Ectodermal cell (in vitro differentiated cells): ENCODE measurements at regions not wholly inside any gene's neighbourhood (a gene's known extent, or its start where the extent isn't known, plus 50 kb on each side); places are given as distances from the start of the nearest gene placed in this dataset.

ENCODE experiments used
- H3K27ac ChIP-seq: 2 replicates; pipeline ENCODE4 v1.7.0; 2013; ENCODE audit warnings: mild to moderate bottlenecking, low read depth, low read length; ENCODE audit not compliant: insufficient read depth, poor library complexity, severe bottlenecking
- H3K27me3 ChIP-seq: 2 replicates; pipeline ENCODE4 v1.7.0; 2013; ENCODE audit warnings: mild to moderate bottlenecking, low read length; ENCODE audit not compliant: insufficient read depth, control insufficient read depth, poor library complexity, severe bottlenecking
- H3K36me3 ChIP-seq: one replicate; pipeline ENCODE4 v1.7.0; 2013; ENCODE audit warnings: low read length; ENCODE audit not compliant: control insufficient read depth, insufficient read depth
- H3K4me1 ChIP-seq: one replicate; pipeline ENCODE4 v1.7.0; 2013; ENCODE audit warnings: low read length; ENCODE audit not compliant: control insufficient read depth, insufficient read depth
- H3K4me3 ChIP-seq: 2 replicates; pipeline ENCODE4 v1.7.0; 2013; ENCODE audit warnings: low read depth, low read length, control low read depth; ENCODE audit not compliant: insufficient read depth
- H3K9me3 ChIP-seq: 2 replicates; pipeline ENCODE4 v1.7.0; 2013; ENCODE audit warnings: mild to moderate bottlenecking, low read length, moderate library complexity; ENCODE audit not compliant: control insufficient read depth
- WGBS, 2 experiments: methylation state at CpG; one replicate each; pipeline ENCODE4 v1.1.7; 2013; ENCODE audit warnings: missing lambda C conversion rate in 2 of 2; 5-methylcytosine and 5-hydroxymethylcytosine counted together

GRCh38 chr6:67897998-67898607, 737.0 kb upstream of the ADGRB3 start:
- no peaks in the 10 kb centered on the region for H3K4me1 ChIP-seq
- no peaks in the 10 kb centered on the region for H3K27me3 ChIP-seq
- no peak overlapping the region for H3K4me3 ChIP-seq
- H3K27ac ChIP-seq = no peak overlapping the region
- H3K9me3 ChIP-seq = no peaks in the 10 kb centered on the region
- no peaks in the 10 kb centered on the region for H3K36me3 ChIP-seq
- WGBS, 2 experiments = 86 to 88% methylated on average over 6 to 7 of the region's 7 CpGs

DNA sequence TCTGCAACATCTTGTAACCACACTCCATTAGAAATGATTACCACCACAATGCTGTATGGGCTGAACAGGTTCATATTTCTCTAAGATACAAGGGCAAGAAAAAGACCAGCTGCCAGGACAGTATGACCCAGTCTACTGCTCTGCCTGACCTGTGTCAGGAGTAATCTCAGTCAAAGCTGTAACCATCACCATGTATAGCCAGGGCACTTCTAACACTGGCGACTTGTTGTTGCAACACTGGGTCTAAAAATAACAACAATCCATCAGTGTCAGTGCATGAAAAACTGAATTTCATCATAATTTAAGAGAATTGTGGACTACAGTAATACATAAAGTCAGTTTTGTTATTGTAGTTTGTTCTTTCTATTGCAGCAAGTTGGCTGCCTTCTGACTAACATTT, 738.6 kb upstream of the ADGRB3 start:
- no peaks in the 10 kb centered on the region for H3K27me3 ChIP-seq
- H3K36me3 ChIP-seq = no peaks in the 10 kb centered on the region
- H3K4me3 ChIP-seq = no peak overlapping the region
- no peaks in the 10 kb centered on the region for H3K4me1 ChIP-seq
- H3K9me3 ChIP-seq = no peaks in the 10 kb centered on the region
- H3K27ac ChIP-seq = no peak overlapping the region
- WGBS, 2 experiments = 44 to 46% methylated on average over 1 of the region's 1 CpG

- Histone ChIP-seq H3K4me3 (no peak overlapping the region), H3K36me3 (no peaks in the 10 kb centered on the region), H3K4me1 (no peaks in the 10 kb centered on the region), H3K27ac (no peak overlapping the region), H3K27me3 (no peaks in the 10 kb centered on the region), H3K9me3 (no peaks in the 10 kb centered on the region)
- WGBS, 2 experiments = 92 to 94% methylated on average over 2 of the region's 2 CpGs
Observed at GRCh38 chr6:67889682-67889995, 745.4 kb upstream of the ADGRB3 start.

DNA sequence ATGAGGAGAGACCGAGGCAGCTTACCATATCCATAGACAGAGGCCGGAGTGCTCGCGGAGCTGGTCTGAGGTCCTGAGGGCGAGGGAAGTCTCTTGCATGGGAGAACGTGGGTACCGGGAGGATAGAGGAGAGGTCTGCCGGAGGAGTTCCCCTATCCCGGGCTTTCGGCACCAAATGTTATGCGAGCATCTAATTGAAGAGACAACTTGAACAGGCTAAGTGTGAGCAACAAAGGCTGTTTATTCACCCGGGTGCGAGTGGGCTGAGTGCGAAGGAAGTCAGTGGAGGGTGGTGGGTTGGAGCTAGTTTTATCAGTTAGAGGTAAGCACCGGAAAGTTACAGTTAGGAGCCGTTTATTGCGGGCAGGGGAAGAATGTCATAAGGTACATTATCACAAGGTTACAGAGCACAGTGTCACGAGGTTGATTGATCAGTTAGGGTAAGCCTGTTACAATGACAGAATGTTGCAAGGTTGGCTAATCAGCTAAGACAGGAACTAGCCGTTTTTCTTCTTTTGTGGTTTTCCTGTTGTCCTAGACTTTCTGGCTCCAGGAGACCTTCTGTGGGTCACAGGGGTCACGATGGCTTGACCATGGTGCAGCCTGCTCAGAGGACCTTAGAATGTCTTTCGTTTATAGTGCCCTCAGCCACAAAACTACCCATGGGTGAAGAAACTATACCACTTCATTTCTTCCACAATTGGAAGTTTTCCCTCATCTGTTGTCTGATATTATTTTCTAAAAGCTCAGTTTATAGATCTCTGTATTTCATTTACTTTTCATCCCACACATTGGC, 746.0 kb upstream of the ADGRB3 start:
- no peaks in the 10 kb centered on the region for H3K36me3 ChIP-seq
- no peaks in the 10 kb centered on the region for H3K4me1 ChIP-seq
- H3K27me3 ChIP-seq = no peaks in the 10 kb centered on the region
- 94 to 96% methylated on average over 21 of the region's 21 CpGs for WGBS, 2 experiments
- no peak overlapping the region for H3K27ac ChIP-seq
- H3K9me3 ChIP-seq = no peaks in the 10 kb centered on the region
- no peak overlapping the region for H3K4me3 ChIP-seq

DNA sequence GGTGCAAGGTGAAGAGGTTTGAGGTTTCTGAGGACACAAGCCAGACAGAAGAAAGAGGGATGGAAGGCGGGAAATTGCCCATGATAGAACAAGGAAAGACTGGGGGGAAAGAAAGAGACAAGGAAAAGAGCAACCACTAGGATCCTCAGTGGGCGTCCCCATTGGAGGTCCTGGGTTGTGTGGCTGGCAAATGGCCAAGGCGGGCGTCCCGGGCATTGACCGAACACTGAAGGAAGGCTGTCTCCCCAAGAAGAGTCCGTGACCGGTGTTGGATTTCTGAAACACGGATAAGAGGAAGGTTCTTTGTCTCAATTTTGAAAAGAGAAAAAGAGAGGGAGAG, 746.6 kb upstream of the ADGRB3 start:
- 95 to 97% methylated on average over 9 of the region's 9 CpGs for WGBS, 2 experiments
- Histone ChIP-seq H3K9me3 (no peaks in the 10 kb centered on the region), H3K4me1 (no peaks in the 10 kb centered on the region), H3K27me3 (no peaks in the 10 kb centered on the region), H3K27ac (no peak overlapping the region), H3K4me3 (no peak overlapping the region), H3K36me3 (no peaks in the 10 kb centered on the region)

DNA sequence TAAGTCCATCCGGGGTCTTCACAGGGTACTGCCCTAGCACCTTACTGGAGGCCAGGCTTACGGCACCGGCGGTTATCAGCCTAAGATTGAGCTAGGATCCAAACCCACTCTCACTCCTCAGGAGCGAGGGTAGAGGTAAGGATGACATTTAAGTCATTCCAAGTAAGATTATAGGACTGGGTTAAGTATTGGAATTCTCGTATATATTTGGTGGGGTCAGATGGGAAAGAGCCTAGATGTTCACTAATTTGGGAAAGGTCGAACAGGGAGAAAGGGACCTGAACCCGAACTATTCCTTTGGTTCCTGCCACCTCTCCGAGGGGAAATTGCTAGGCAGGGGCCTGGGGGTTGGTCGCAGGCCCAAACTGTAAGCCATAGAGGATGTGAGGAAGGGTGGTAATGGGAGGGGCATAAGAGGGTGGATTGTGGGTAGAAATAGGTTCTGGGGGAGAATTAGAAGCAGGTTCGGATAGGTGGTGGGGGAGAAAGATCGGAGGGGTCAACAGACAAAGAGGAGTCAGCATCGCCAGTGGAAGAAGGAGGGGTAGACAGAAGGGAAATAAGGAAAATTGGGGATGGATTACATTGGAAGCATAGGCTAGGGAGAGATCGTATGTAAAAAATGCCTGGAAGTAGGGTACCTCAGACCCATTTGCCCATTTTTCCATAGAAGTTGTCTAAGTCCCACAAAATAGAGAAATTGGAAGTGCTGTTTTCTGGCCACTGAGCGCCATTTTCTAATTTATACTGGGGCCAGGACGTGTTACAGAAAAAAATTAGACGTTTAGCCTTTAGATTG, 747.1 kb upstream of the ADGRB3 start:
- H3K4me3 ChIP-seq = no peak overlapping the region
- WGBS, 2 experiments = 94 to 95% methylated on average over 17 of the region's 17 CpGs
- no peak overlapping the region for H3K27ac ChIP-seq
- no peaks in the 10 kb centered on the region for H3K27me3 ChIP-seq
- no peaks in the 10 kb centered on the region for H3K4me1 ChIP-seq
- no peaks in the 10 kb centered on the region for H3K9me3 ChIP-seq
- no peaks in the 10 kb centered on the region for H3K36me3 ChIP-seq

GRCh38 chr6:67887419-67887746, 747.7 kb upstream of the ADGRB3 start:
- Histone ChIP-seq H3K4me3 (no peak overlapping the region), H3K9me3 (no peaks in the 10 kb centered on the region), H3K36me3 (no peaks in the 10 kb centered on the region), H3K4me1 (no peaks in the 10 kb centered on the region), H3K27me3 (no peaks in the 10 kb centered on the region), H3K27ac (no peak overlapping the region)
- 93 to 98% methylated on average over 4 of the region's 4 CpGs for WGBS, 2 experiments

DNA sequence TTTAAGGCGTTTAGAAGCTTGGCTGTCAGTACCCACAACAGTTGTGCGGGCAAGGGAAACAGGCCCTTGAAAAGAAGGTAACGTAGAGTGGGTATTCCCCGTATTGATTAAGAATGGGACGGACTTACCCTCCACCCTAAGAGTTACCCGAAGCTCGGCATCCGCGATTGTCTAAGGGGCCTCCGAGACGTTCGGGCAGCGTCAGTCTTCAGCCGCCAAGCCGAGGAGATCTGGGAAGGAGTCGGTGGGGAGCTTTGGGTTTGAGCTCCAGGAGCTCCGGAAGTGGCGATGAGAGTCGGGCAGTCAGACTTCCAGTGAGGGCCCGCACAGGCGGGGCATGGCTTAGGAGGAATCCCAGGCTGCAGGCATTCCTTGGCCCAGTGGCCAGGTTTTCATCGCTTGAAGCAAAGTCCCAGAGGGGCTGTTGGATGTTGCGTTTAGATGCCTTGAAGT, 748.2 kb upstream of the ADGRB3 start:
- no peak overlapping the region for H3K27ac ChIP-seq
- no peaks in the 10 kb centered on the region for H3K9me3 ChIP-seq
- 96% methylated on average over 23 of the region's 23 CpGs for WGBS, 2 experiments
- H3K36me3 ChIP-seq = no peaks in the 10 kb centered on the region
- H3K27me3 ChIP-seq = no peaks in the 10 kb centered on the region
- no peak overlapping the region for H3K4me3 ChIP-seq
- H3K4me1 ChIP-seq = no peaks in the 10 kb centered on the region

- no peaks in the 10 kb centered on the region for H3K27me3 ChIP-seq
- H3K27ac ChIP-seq = no peak overlapping the region
- no peaks in the 10 kb centered on the region for H3K36me3 ChIP-seq
- H3K9me3 ChIP-seq = no peaks in the 10 kb centered on the region
- no peak overlapping the region for H3K4me3 ChIP-seq
- no peaks in the 10 kb centered on the region for H3K4me1 ChIP-seq
- WGBS, 2 experiments = 94 to 95% methylated on average over 5 of the region's 5 CpGs
Observed at GRCh38 chr6:67886036-67886707, 748.9 kb upstream of the ADGRB3 start.
